MM.1S (cell line): ENCODE measurements at regions not wholly inside any gene's neighbourhood (a gene's known extent, or its start where the extent isn't known, plus 50 kb on each side); places are given as distances from the start of the nearest gene placed in this dataset.

Experiments
- DNase-seq: peaks from one replicate; pipeline ENCODE4 v3.0.0-alpha.2; 2015
- H2AFZ ChIP-seq: fragments of 300-600 bp; sonication (generic); 2 replicates; pipeline ENCODE4 v1.6.0; 2016; ENCODE audit warnings: antibody characterized with exemption, low read length
- H3F3A ChIP-seq: fragments of 300-600 bp; sonication (generic); 2 replicates; pipeline ENCODE4 v1.6.1; 2016; ENCODE audit warnings: mild to moderate bottlenecking, antibody characterized with exemption, low read length, moderate library complexity, mixed read lengths; ENCODE audit not compliant: insufficient read depth
- H3K27ac ChIP-seq: fragments of 300-600 bp; sonication (generic); 2 replicates; pipeline ENCODE4 v1.5.1; 2016; ENCODE audit warnings: mild to moderate bottlenecking, low read length
- H3K27me3 ChIP-seq: fragments of 300-600 bp; sonication (generic); replicated peaks from 2 replicates; pipeline ENCODE4 v1.6.0; 2016; ENCODE audit warnings: low read length; ENCODE audit not compliant: insufficient read depth
- H3K36me3 ChIP-seq: fragments of 300-600 bp; sonication (generic); replicated peaks from 2 replicates; pipeline ENCODE4 v1.6.1; 2016; ENCODE audit warnings: mild to moderate bottlenecking, low read length, mixed read lengths; ENCODE audit not compliant: insufficient read depth
- H3K4me1 ChIP-seq: fragments of 300-600 bp; sonication (generic); 2 replicates; pipeline ENCODE4 v1.6.1; 2016; ENCODE audit warnings: low read length, mixed read lengths
- H3K4me2 ChIP-seq: fragments of 300-600 bp; sonication (generic); 2 replicates; pipeline ENCODE4 v1.6.0; 2016; ENCODE audit warnings: low read depth, low read length
- H3K4me3 ChIP-seq: fragments of 300-600 bp; sonication (generic); 2 replicates; pipeline ENCODE4 v1.5.1; 2016; ENCODE audit warnings: low read length, mixed read lengths
- H3K79me2 ChIP-seq: fragments of 300-600 bp; sonication (generic); 2 replicates; pipeline ENCODE4 v1.6.1; 2016; ENCODE audit warnings: mixed run types, low read length, mixed read lengths
- H3K9ac ChIP-seq: fragments of 300-600 bp; sonication (generic); 2 replicates; pipeline ENCODE4 v1.6.1; 2016; ENCODE audit warnings: low read length, mixed read lengths
- H3K9me2 ChIP-seq: fragments of 300-600 bp; sonication (generic); replicated peaks from 2 replicates; pipeline ENCODE4 v1.6.1; 2016; ENCODE audit warnings: mild to moderate bottlenecking, low read length, mixed read lengths; ENCODE audit not compliant: insufficient read depth
- H3K9me3 ChIP-seq: fragments of 300-600 bp; sonication (generic); replicated peaks from 2 replicates; pipeline ENCODE4 v1.6.1; 2016; ENCODE audit warnings: mild to moderate bottlenecking, low read length, mixed read lengths; ENCODE audit not compliant: insufficient read depth
- H4K20me1 ChIP-seq: fragments of 300-600 bp; sonication (generic); 2 replicates; pipeline ENCODE4 v1.6.1; 2016; ENCODE audit warnings: mild to moderate bottlenecking, low read length, moderate library complexity, mixed read lengths; ENCODE audit not compliant: insufficient read depth
- CTCF ChIP-seq: fragments of 300-600 bp; sonication (generic); IDR thresholded peaks from 2 replicates; pipeline ENCODE4 v1.5.1; 2016; ENCODE audit warnings: antibody characterized with exemption, low read length, mixed read lengths
- EZH2 ChIP-seq: fragments of 300-600 bp; sonication (generic); optimal IDR thresholded peaks from 2 replicates; pipeline ENCODE3; 2017; ENCODE audit warnings: low read depth, mild to moderate bottlenecking, antibody characterized with exemption, low read length, mixed read lengths
- EZH2phosphoT487 ChIP-seq: fragments of 300-600 bp; sonication (generic); IDR thresholded peaks from 2 replicates; pipeline ENCODE4 v1.6.1; 2018; ENCODE audit warnings: antibody characterized with exemption, low read length

GRCh38 chr2:157190151-157190550 lies 67.4 kb upstream of the GALNT5 start:
- no peaks in the 10 kb centered on the region for H3K9me2 ChIP-seq
- H3K4me3 ChIP-seq: no peak overlapping the region
- no peak for DNase-seq
- no peak overlapping the region for H2AFZ ChIP-seq
- no peaks in the 10 kb centered on the region for H3K27me3 ChIP-seq
- H3K79me2 ChIP-seq: no peaks in the 10 kb centered on the region
- no peak overlapping the region for H3K9ac ChIP-seq
- TF ChIP-seq EZH2phosphoT487 (no peak), CTCF (no peak), EZH2 (no peak)
- no peak overlapping the region for H3K4me2 ChIP-seq
- no peaks in the 10 kb centered on the region for H4K20me1 ChIP-seq
- no peaks in the 10 kb centered on the region for H3K36me3 ChIP-seq
- H3F3A ChIP-seq: peaks cover 19% of the 10 kb centered on the region
- no peaks in the 10 kb centered on the region for H3K9me3 ChIP-seq
- H3K27ac ChIP-seq: no peak overlapping the region
- peaks cover 33% of the 10 kb centered on the region for H3K4me1 ChIP-seq

GRCh38 chr2:157191186-157191585 lies 66.3 kb upstream of the GALNT5 start:
- TF ChIP-seq CTCF: no peak
- no peak overlapping the region for H3K27ac ChIP-seq
- no peak for DNase-seq
- no peak overlapping the region for H3K4me2 ChIP-seq
- peaks cover 33% of the 10 kb centered on the region for H3K4me1 ChIP-seq
- no peaks in the 10 kb centered on the region for H4K20me1 ChIP-seq
- no peaks in the 10 kb centered on the region for H3K9me3 ChIP-seq
- H3F3A ChIP-seq: peaks cover 19% of the 10 kb centered on the region
- H3K9me2 ChIP-seq: no peaks in the 10 kb centered on the region
- H3K79me2 ChIP-seq: no peaks in the 10 kb centered on the region
- H3K36me3 ChIP-seq: no peaks in the 10 kb centered on the region
- no peak overlapping the region for H3K9ac ChIP-seq
- H2AFZ ChIP-seq: no peak overlapping the region
- H3K4me3 ChIP-seq: no peak overlapping the region
- no peaks in the 10 kb centered on the region for H3K27me3 ChIP-seq

- Histone ChIP-seq H3K9me3 (no peaks in the 10 kb centered on the region), H3K4me2 (peak overlapping the region; percentile 57), H4K20me1 (no peaks in the 10 kb centered on the region), H3K27ac (peak overlapping the region; percentile 4; the same call in 1 of the 2 replicates), H3K27me3 (no peaks in the 10 kb centered on the region), H3K9ac (no peak overlapping the region), H3K4me3 (no peak overlapping the region), H3K9me2 (no peaks in the 10 kb centered on the region), H3F3A (peaks cover 19% of the 10 kb centered on the region), H2AFZ (no peak overlapping the region), H3K36me3 (no peaks in the 10 kb centered on the region), H3K79me2 (no peaks in the 10 kb centered on the region), H3K4me1 (peaks cover 33% of the 10 kb centered on the region)
- TF ChIP-seq EZH2 (no peak), CTCF (no peak), EZH2phosphoT487 (no peak)
- DNase-seq: peak; percentile 78
Measured at GRCh38 chr2:157192445-157193423, 64.8 kb upstream of the GALNT5 start.
